Activated CD8-positive, alpha-beta memory T cell treated with anti-CD3 and anti-CD28 coated beads, Interleukin-2, amount 50 U/mL, for 1 hour (primary cell): ENCODE measurements at regions not wholly inside any gene's neighbourhood (a gene's known extent, or its start where the extent isn't known, plus 50 kb on each side); places are given as distances from the start of the nearest gene placed in this dataset.
"Not testable (repeated sequence)": the region's sequence is repeated elsewhere in the genome, so short reads cannot be mapped to it uniquely, and the experiment has no call there.

ENCODE experiments used
- DNase-seq: peaks from one replicate; pipeline ENCODE4 v3.0.0-alpha.2; 2020; ENCODE audit errors: extremely low read depth

DNA sequence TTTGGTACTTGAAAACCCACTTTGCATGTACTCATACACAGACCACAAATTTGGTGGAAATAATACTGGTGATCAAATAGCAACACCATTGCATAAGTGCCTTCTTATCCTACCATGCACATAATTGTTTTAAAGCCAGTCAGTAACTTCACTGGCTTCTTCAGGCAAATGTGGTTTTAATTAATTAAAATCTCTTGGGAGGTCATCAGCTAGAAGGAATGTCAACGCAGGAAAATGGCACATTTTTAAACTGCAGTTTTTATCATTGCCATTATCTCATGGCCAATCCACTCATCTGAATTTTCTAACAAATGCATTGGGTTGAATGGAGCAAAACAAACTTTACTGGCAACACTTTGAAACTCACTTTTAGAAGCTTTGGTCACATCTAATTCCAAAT lies 105.7 kb upstream of the ZPLD1 start:
- DNase-seq, result no peak

- DNase-seq, result no peak
These were observed 105.3 kb upstream of the ZPLD1 start for GRCh38 chr3:102329561-102329960.

GRCh38 chr3:102332205-102332604 lies 102.6 kb upstream of the ZPLD1 start:
- no peak for DNase-seq

- DNase-seq, result no peak
These were observed 101.9 kb upstream of the ZPLD1 start for GRCh38 chr3:102332934-102333333.

- no peak for DNase-seq
These were observed 98.7 kb upstream of the ZPLD1 start for GRCh38 chr3:102336130-102336529.

- DNase-seq, result no peak
These were observed 95.1 kb upstream of the ZPLD1 start for GRCh38 chr3:102339671-102340070.

DNA sequence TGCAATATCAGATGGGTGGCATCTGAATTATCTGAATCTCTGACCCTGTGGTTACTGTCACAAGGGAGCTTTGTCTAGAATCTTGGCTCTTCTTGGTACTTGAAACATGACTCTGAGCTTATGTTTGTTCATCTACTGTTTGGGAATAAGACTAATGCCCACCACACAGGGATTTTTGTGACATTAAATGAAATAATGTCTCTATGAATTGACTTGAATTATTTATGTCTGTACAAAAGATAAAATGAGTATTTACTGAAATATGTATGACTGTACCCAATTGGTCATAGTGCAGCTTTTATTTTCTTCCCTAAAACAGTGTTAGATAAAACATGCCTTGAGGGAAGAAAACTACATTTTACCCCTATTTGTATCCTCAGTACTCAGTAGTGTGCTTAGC lies 87.9 kb upstream of the ZPLD1 start:
- DNase-seq, result no peak

GRCh38 chr3:102348904-102349303 lies 85.9 kb upstream of the ZPLD1 start:
- no peak for DNase-seq

- no peak for DNase-seq
These were observed 81.7 kb upstream of the ZPLD1 start for GRCh38 chr3:102353148-102353547.

- DNase-seq, result no peak
These were observed 81.0 kb upstream of the ZPLD1 start for GRCh38 chr3:102353805-102354204.

- no peak for DNase-seq
These were observed 79.8 kb upstream of the ZPLD1 start for GRCh38 chr3:102354818-102355515.

DNA sequence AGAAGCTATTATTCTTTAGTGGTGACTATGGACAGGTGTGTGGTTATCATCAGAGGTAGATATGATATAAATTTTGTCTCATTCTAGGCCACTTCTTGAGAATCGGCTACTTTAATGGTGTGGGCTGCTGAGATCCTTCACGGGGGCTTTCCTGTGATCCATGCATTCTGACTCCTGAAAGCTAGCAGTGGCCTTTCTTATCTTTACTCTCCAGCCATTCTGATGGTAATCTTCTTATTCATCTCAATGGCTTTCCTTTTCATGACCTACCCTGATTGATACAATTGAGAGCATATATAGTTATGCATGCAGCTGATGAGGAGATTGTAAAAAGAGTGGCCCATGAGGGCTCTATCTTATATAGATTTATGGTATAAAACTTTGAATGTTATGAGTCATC lies 78.3 kb upstream of the ZPLD1 start:
- DNase-seq, result no peak

DNA sequence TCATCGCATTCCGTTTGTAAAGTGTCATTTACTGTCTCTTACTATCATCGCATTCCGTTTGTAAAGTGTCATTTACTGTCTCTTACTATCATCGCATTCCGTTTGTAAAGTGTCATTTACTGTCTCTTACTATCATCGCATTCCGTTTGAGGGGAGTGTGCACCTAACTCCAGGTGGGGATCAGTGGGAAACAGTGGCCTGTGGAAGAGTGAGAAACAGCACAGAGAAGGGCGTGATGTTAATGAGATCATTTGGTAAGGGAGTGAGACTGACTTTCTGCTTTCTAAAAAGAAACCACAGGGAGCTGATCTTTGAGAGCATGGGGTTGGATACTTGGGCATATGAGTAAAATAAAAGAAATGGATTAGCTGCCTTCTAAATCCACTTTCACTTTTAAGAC lies 77.5 kb upstream of the ZPLD1 start:
- DNase-seq, result not testable (repeated sequence)

DNA sequence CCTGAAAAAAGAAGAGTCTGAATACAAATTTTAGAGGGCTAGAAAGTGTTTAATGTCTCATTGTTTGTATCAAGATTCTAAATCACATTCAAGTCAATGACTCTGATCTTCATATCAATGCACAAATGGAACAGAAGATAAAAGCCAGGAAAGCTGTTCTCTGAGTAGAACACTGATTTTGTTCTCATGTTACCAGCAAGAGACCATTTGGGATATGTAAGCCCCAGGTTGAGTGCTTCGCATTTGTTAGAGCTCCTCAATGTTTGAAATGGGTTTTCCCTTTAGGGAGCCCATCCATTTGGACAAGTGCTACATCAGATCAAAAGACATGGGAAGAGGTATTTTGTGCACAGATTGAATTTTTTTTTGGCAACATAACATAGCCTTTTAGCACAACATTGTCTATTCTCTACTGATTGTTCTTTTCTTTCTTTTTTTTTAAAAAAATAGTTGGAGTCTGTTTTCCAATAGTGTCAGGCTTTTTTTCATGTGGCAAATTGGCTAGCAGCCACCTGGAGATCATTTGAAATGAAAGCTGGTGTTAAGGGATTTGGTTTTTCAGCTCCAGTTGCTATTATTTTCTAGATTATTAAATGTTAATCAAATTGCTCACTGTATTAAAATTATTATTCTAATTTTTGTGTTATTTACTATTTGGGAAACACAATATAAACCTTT lies 74.5 kb upstream of the ZPLD1 start:
- no peak for DNase-seq

DNA sequence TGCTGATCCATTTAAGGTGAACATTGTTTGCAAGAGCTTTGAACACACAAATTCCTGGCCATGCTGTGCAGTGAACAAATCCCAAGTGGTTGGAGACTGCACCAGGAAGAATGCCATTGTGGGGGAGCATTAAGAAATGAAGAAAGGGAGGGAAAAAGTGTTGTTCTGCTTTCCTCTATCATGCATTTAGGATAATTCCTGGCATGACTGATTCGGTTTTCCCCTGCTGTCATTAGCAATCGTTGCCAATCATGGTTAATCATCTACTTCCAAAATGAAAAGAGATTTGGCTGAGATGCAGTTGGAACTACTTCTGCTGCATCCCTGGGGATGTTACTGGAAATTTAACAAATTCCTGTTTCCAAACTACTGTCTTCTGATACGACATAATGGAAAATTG lies 73.7 kb upstream of the ZPLD1 start:
- DNase-seq, result no peak

DNA sequence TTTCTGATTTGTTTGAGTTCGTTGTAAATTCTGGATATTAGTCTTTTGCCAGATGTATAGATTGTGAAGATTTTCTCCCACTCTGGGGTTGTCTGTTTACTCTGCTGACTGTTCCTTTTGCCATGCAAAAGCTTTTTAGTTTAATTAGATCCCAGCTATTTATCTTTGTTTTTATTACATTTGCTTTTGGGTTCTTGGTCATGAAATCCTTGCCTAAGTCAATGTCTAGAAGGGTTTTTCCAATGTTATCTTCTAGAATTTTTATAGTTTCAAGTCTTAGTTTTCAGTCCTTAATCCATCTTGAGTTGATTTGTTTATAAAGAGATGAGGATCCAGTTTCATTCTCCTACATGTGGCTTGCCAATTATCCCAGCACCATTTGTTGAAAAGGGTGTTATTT lies 68.7 kb upstream of the ZPLD1 start:
- DNase-seq, result not testable (repeated sequence)

DNA sequence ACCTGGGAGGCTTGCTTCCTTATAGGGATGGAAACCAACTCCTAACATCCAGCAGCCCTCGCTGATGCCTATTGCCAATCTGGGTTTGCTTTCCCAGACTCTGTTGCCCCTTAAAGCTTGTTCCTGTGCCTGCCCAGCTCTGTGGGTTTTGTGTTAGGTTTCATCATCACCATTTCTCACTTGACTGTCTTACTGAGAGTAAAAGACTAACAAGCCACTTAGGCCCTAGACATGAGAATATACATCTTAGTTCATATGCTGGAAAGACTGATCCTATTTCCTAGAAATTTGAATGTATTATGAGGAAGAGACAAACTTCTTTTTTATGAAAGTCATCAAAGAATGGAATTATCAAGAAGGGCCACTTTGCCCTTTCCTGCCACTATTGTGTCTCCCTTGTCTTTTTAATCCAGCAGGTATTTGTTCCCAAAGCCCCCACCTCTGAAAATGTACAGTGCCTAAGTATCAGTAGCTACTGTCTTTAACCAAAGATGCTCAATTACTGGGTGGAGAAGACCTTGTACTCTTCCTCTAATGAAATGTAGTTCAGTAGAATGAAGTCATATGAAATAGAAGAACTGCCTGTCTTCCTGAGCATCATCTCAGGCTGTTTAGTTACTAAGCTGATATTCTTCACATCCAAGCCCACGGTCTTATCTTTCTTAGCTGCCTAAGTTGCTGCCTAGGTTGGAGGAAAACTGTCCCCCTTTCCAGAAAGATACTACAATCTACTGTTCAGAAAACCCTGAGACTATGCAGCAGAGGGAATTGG lies 59.8 kb upstream of the ZPLD1 start:
- DNase-seq, result no peak

GRCh38 chr3:102378216-102378615 lies 56.6 kb upstream of the ZPLD1 start:
- DNase-seq, result no peak

GRCh38 chr3:102382201-102382600 lies 52.6 kb upstream of the ZPLD1 start:
- not testable (repeated sequence) for DNase-seq
